CD14-positive monocyte (primary cell): ENCODE measurements at regions not wholly inside any gene's neighbourhood (a gene's known extent, or its start where the extent isn't known, plus 50 kb on each side); places are given as distances from the start of the nearest gene placed in this dataset.

Experiments used
- DNase-seq, 3 donors: peaks; one replicate each; pipeline ENCODE4 v3.0.0-alpha.2; 2011 to 2022
- H2AFZ ChIP-seq: 2 replicates; pipeline ENCODE4 v1.6.0; 2012; ENCODE audit warnings: mild to moderate bottlenecking, low read depth, low read length, inconsistent platforms; ENCODE audit not compliant: insufficient read depth, poor library complexity, severe bottlenecking
- H3K27ac ChIP-seq, 2 donors: 1 replicate in 1 of 2; 2 replicates in 1 of 2; pipeline ENCODE4 v1.5.1; 2012 to 2013; ENCODE audit warnings: low read length in 2 of 2, control low read depth in 1 of 2, inconsistent platforms in 1 of 2, low read depth in 1 of 2, mild to moderate bottlenecking in 1 of 2
- H3K27me3 ChIP-seq, 2 donors: one replicate each; pipeline versions ENCODE4 v1.6.0 to v1.6.1; 2011 to 2013; ENCODE audit warnings: low read length in 2 of 2; ENCODE audit not compliant: control insufficient read depth in 2 of 2, insufficient read depth in 2 of 2
- H3K36me3 ChIP-seq, 2 donors: replicated peaks in 1 of 2; 1 replicate in 1 of 2; 2 replicates in 1 of 2; pipeline versions ENCODE4 v1.5.1 to v1.6.1; 2012 to 2013; ENCODE audit warnings: low read length in 2 of 2, control low read depth in 1 of 2, inconsistent platforms in 1 of 2, mild to moderate bottlenecking in 1 of 2; ENCODE audit not compliant: insufficient read depth in 2 of 2, control insufficient read depth in 1 of 2
- H3K4me1 ChIP-seq, 2 donors: 1 replicate in 1 of 2; 2 replicates in 1 of 2; pipeline versions ENCODE4 v1.5.1 to v1.6.1; 2012 to 2013; ENCODE audit warnings: low read length in 2 of 2, control low read depth in 1 of 2, inconsistent platforms in 1 of 2, mild to moderate bottlenecking in 1 of 2, moderate library complexity in 1 of 2; ENCODE audit not compliant: insufficient read depth in 2 of 2, control insufficient read depth in 1 of 2
- H3K4me2 ChIP-seq: replicated peaks from 2 replicates; pipeline ENCODE3; 2012; ENCODE audit warnings: low read length, moderate library complexity, mild to moderate bottlenecking; ENCODE audit not compliant: poor library complexity, severe bottlenecking; ENCODE audit errors: extremely low read depth
- H3K4me3 ChIP-seq, 3 experiments: fragments of 200-600 bp in 1 of 3; sonication (generic) in 1 of 3; replicated peaks in 1 of 3; 1 replicate in 2 of 3; 2 replicates in 1 of 3; pipeline ENCODE4 v1.5.1; 2011 to 2013; ENCODE audit warnings: low read length in 3 of 3, mild to moderate bottlenecking in 3 of 3, control low read depth in 2 of 3, low read depth in 2 of 3, inconsistent platforms in 1 of 3, moderate library complexity in 1 of 3
- H3K79me2 ChIP-seq: 2 replicates; pipeline ENCODE4 v1.6.0; 2012; ENCODE audit warnings: mild to moderate bottlenecking, control low read depth, inconsistent platforms, low read length, moderate library complexity; ENCODE audit not compliant: insufficient read depth
- H3K9ac ChIP-seq: 2 replicates; pipeline ENCODE4 v1.6.0; 2017; ENCODE audit warnings: low read length, mild to moderate bottlenecking; ENCODE audit not compliant: insufficient read depth, poor library complexity, severe bottlenecking
- H3K9me3 ChIP-seq, 2 donors: replicated peaks in 1 of 2; 1 replicate in 1 of 2; 2 replicates in 1 of 2; pipeline versions ENCODE4 v1.5.1 to v1.6.1; 2012 to 2013; ENCODE audit warnings: low read length in 2 of 2, control low read depth in 1 of 2; ENCODE audit not compliant: control insufficient read depth in 1 of 2, insufficient read depth in 1 of 2
- H4K20me1 ChIP-seq: 2 replicates; pipeline ENCODE4 v1.6.0; 2012; ENCODE audit warnings: mild to moderate bottlenecking, low read length, control low read depth, moderate library complexity; ENCODE audit not compliant: insufficient read depth
- H3K27ac Mint-ChIP-seq, 7 donors: one replicate each; pipeline ENCODE4 v1.8.0; 2020; ENCODE audit warnings: mild to moderate bottlenecking in 7 of 7, mixed read lengths in 7 of 7, moderate library complexity in 6 of 7, inconsistent platforms in 2 of 7
- H3K27me3 Mint-ChIP-seq, 3 donors: one replicate each; pipeline ENCODE4 v1.8.0; 2021 to 2022; ENCODE audit warnings: low read depth in 3 of 3, mild to moderate bottlenecking in 3 of 3, mixed read lengths in 3 of 3, moderate library complexity in 3 of 3, inconsistent platforms in 1 of 3
- H3K36me3 Mint-ChIP-seq, 2 donors: one replicate each; pipeline ENCODE4 v1.8.0; 2020; ENCODE audit warnings: mixed read lengths in 2 of 2, inconsistent platforms in 1 of 2, mild to moderate bottlenecking in 1 of 2
- H3K4me1 Mint-ChIP-seq: one replicate; pipeline ENCODE4 v1.8.0; 2020; ENCODE audit warnings: mild to moderate bottlenecking, mixed read lengths
- H3K4me3 Mint-ChIP-seq, 2 donors: one replicate each; pipeline ENCODE4 v1.8.0; 2020; ENCODE audit warnings: mild to moderate bottlenecking in 2 of 2, mixed read lengths in 2 of 2, moderate library complexity in 1 of 2
- H3K9me3 Mint-ChIP-seq, 7 donors: one replicate each; pipeline ENCODE4 v1.8.0; 2020 to 2022; ENCODE audit warnings: mixed read lengths in 7 of 7, mild to moderate bottlenecking in 6 of 7, moderate library complexity in 6 of 7, inconsistent platforms in 2 of 7
- CTCF ChIP-seq: fragments of 200-600 bp; IDR thresholded peaks from one replicate; pipeline ENCODE4 v1.8.0; 2022; ENCODE audit warnings: antibody characterized with exemption, mild to moderate bottlenecking
- WGBS: methylation state at CpG from one replicate; pipeline ENCODE4 v1.1.5; 2013; ENCODE audit warnings: missing lambda C conversion rate; ENCODE audit not compliant: insufficient coverage; 5-methylcytosine and 5-hydroxymethylcytosine counted together
- intact Hi-C, 2 donors: fragments of 100-400 bp; cut with micrococcal nuclease; formaldehyde crosslinking; loops; one replicate each; pipeline versions ENCODE4 v1.15.0 to v1.15.1; 2023

GRCh38 chr1:69038379-69038778 lies 529.3 kb upstream of the LRRC7 start:
- Histone ChIP-seq H3K36me3 (no peaks in the 10 kb centered on the region), H3K4me1 (no peaks in the 10 kb centered on the region), H4K20me1 (no peaks in the 10 kb centered on the region), H3K4me2 (no peak overlapping the region), H3K79me2 (no peaks in the 10 kb centered on the region), H3K4me3 (no peak overlapping the region), H3K9ac (no peak overlapping the region), H3K27ac (no peak overlapping the region), H2AFZ (no peak overlapping the region), H3K9me3 (peaks cover 19 to 20% of the 10 kb centered on the region in 2 donors), H3K27me3 (no peaks in the 10 kb centered on the region)
- Mint-ChIP-seq H3K9me3 (peaks cover 9 to 24% (median 12%) of the 10 kb centered on the region in 7 donors), H3K36me3 (no peaks in the 10 kb centered on the region), H3K4me3 (no peak overlapping the region), H3K27ac (no peak overlapping the region), H3K27me3 (peaks cover 0 to 4% (median 0%) of the 10 kb centered on the region in 3 donors), H3K4me1 (no peaks in the 10 kb centered on the region)
- intact Hi-C loops: no loop called here
- no peak for DNase-seq
- no peak for TF ChIP-seq CTCF

GRCh38 chr1:69045572-69045971 lies 522.1 kb upstream of the LRRC7 start:
- H3K9ac ChIP-seq: no peak overlapping the region
- intact Hi-C loops: no loop called here
- no peaks in the 10 kb centered on the region for H3K4me1 ChIP-seq
- H2AFZ ChIP-seq: no peak overlapping the region
- no peaks in the 10 kb centered on the region for H3K79me2 ChIP-seq
- Mint-ChIP-seq H3K4me1 (no peaks in the 10 kb centered on the region), H3K36me3 (no peaks in the 10 kb centered on the region), H3K4me3 (no peak overlapping the region), H3K9me3 (peaks cover 2 to 12% (median 5%) of the 10 kb centered on the region in 7 donors), H3K27ac (no peak overlapping the region), H3K27me3 (peaks cover 0 to 2% (median 0%) of the 10 kb centered on the region in 3 donors)
- H3K27ac ChIP-seq: no peak overlapping the region
- no peak for TF ChIP-seq CTCF
- no peak for DNase-seq
- no peaks in the 10 kb centered on the region for H3K27me3 ChIP-seq
- no CpG with 5 or more reads among the region's 1 CpG for WGBS
- H3K4me2 ChIP-seq: no peak overlapping the region
- no peak overlapping the region for H3K4me3 ChIP-seq
- peaks cover 7 to 11% of the 10 kb centered on the region in 2 donors for H3K9me3 ChIP-seq
- no peaks in the 10 kb centered on the region for H3K36me3 ChIP-seq
- no peaks in the 10 kb centered on the region for H4K20me1 ChIP-seq
